ENCODE measurements at regions not wholly inside any gene's neighbourhood (a gene's known extent, or its start where the extent isn't known, plus 50 kb on each side); places are given as distances from the start of the nearest gene placed in this dataset.

- Histone ChIP-seq H3K27ac (ENCODE audit: low read depth, low read length) (no peak overlapping the region), H3K9me3 (ENCODE audit: low read length) (no peaks in the 10 kb centered on the region), H3K4me3 (ENCODE audit: low read depth in 1 of 2, low read length in 2 of 2) (no peak overlapping the region), H3K4me1 (ENCODE audit: insufficient read depth, low read length) (no peaks in the 10 kb centered on the region), H3K9ac (ENCODE audit: low read length) (no peak overlapping the region), H3K36me3 (ENCODE audit: insufficient read depth, low read length) (no peaks in the 10 kb centered on the region), H3K27me3 (ENCODE audit: control insufficient read depth in 1 of 2, insufficient read depth in 2 of 2, low read length in 2 of 2) (no peaks in the 10 kb centered on the region)
Observed at GRCh38 chr13:99105160-99105559, 95.5 kb upstream of the UBAC2 start.

- no peak overlapping the region for H3K27ac ChIP-seq (ENCODE audit: low read depth, low read length)
- H3K36me3 ChIP-seq (ENCODE audit: insufficient read depth, low read length), result no peaks in the 10 kb centered on the region
- H3K4me3 ChIP-seq (ENCODE audit: low read depth in 1 of 2, low read length in 2 of 2), result no peak overlapping the region
- H3K9ac ChIP-seq (ENCODE audit: low read length), result no peak overlapping the region
- H3K4me1 ChIP-seq (ENCODE audit: insufficient read depth, low read length), result no peaks in the 10 kb centered on the region
- H3K9me3 ChIP-seq (ENCODE audit: low read length), result no peaks in the 10 kb centered on the region
- H3K27me3 ChIP-seq (ENCODE audit: control insufficient read depth in 1 of 2, insufficient read depth in 2 of 2, low read length in 2 of 2), result no peaks in the 10 kb centered on the region
Observed at GRCh38 chr13:99113351-99113750, 87.3 kb upstream of the UBAC2 start.

GRCh38 chr13:99118179-99118578 is 82.5 kb upstream of the UBAC2 start:
- Histone ChIP-seq H3K27ac (ENCODE audit: low read depth, low read length) (no peak overlapping the region), H3K9me3 (ENCODE audit: low read length) (no peaks in the 10 kb centered on the region), H3K9ac (ENCODE audit: low read length) (no peak overlapping the region), H3K27me3 (ENCODE audit: control insufficient read depth in 1 of 2, insufficient read depth in 2 of 2, low read length in 2 of 2) (no peaks in the 10 kb centered on the region), H3K36me3 (ENCODE audit: insufficient read depth, low read length) (no peaks in the 10 kb centered on the region), H3K4me3 (ENCODE audit: low read depth in 1 of 2, low read length in 2 of 2) (no peak overlapping the region), H3K4me1 (ENCODE audit: insufficient read depth, low read length) (no peaks in the 10 kb centered on the region)

GRCh38 chr13:99119656-99120055 is 81.0 kb upstream of the UBAC2 start:
- Histone ChIP-seq H3K36me3 (ENCODE audit: insufficient read depth, low read length) (no peaks in the 10 kb centered on the region), H3K4me3 (ENCODE audit: low read depth in 1 of 2, low read length in 2 of 2) (no peak overlapping the region), H3K4me1 (ENCODE audit: insufficient read depth, low read length) (no peaks in the 10 kb centered on the region), H3K27me3 (ENCODE audit: control insufficient read depth in 1 of 2, insufficient read depth in 2 of 2, low read length in 2 of 2) (no peaks in the 10 kb centered on the region), H3K9ac (ENCODE audit: low read length) (no peak overlapping the region), H3K27ac (ENCODE audit: low read depth, low read length) (no peak overlapping the region), H3K9me3 (ENCODE audit: low read length) (no peaks in the 10 kb centered on the region)

GRCh38 chr13:99120751-99121150 is 79.9 kb upstream of the UBAC2 start:
- Histone ChIP-seq H3K9me3 (ENCODE audit: low read length) (no peaks in the 10 kb centered on the region), H3K27ac (ENCODE audit: low read depth, low read length) (no peak overlapping the region), H3K4me3 (ENCODE audit: low read depth in 1 of 2, low read length in 2 of 2) (no peak overlapping the region), H3K36me3 (ENCODE audit: insufficient read depth, low read length) (no peaks in the 10 kb centered on the region), H3K9ac (ENCODE audit: low read length) (no peak overlapping the region), H3K27me3 (ENCODE audit: control insufficient read depth in 1 of 2, insufficient read depth in 2 of 2, low read length in 2 of 2) (no peaks in the 10 kb centered on the region), H3K4me1 (ENCODE audit: insufficient read depth, low read length) (no peaks in the 10 kb centered on the region)

- no peaks in the 10 kb centered on the region for H3K27me3 ChIP-seq (ENCODE audit: control insufficient read depth in 1 of 2, insufficient read depth in 2 of 2, low read length in 2 of 2)
- no peak overlapping the region for H3K27ac ChIP-seq (ENCODE audit: low read depth, low read length)
- no peaks in the 10 kb centered on the region for H3K4me1 ChIP-seq (ENCODE audit: insufficient read depth, low read length)
- no peak overlapping the region for H3K9ac ChIP-seq (ENCODE audit: low read length)
- H3K9me3 ChIP-seq (ENCODE audit: low read length), result no peaks in the 10 kb centered on the region
- H3K36me3 ChIP-seq (ENCODE audit: insufficient read depth, low read length), result no peaks in the 10 kb centered on the region
- H3K4me3 ChIP-seq (ENCODE audit: low read depth in 1 of 2, low read length in 2 of 2), result no peak overlapping the region
Observed at GRCh38 chr13:99122171-99122570, 78.5 kb upstream of the UBAC2 start.

- no peaks in the 10 kb centered on the region for H3K9me3 ChIP-seq (ENCODE audit: low read length)
- no peaks in the 10 kb centered on the region for H3K27me3 ChIP-seq (ENCODE audit: control insufficient read depth in 1 of 2, insufficient read depth in 2 of 2, low read length in 2 of 2)
Observed at GRCh38 chr13:99123101-99124045, 77.3 kb upstream of the UBAC2 start.

GRCh38 chr13:99124046-99124400 is 76.6 kb upstream of the UBAC2 start:
- no peak overlapping the region for H3K27ac ChIP-seq (ENCODE audit: low read depth, low read length)
- H3K4me1 ChIP-seq (ENCODE audit: insufficient read depth, low read length), result no peaks in the 10 kb centered on the region
- no peak overlapping the region for H3K4me3 ChIP-seq (ENCODE audit: low read depth in 1 of 2, low read length in 2 of 2)
- H3K9ac ChIP-seq (ENCODE audit: low read length), result no peak overlapping the region
- H3K9me3 ChIP-seq (ENCODE audit: low read length), result no peaks in the 10 kb centered on the region
- no peaks in the 10 kb centered on the region for H3K36me3 ChIP-seq (ENCODE audit: insufficient read depth, low read length)
- H3K27me3 ChIP-seq (ENCODE audit: control insufficient read depth in 1 of 2, insufficient read depth in 2 of 2, low read length in 2 of 2), result no peaks in the 10 kb centered on the region

More at GRCh38 chr13:99123101-99124045, 77.3 kb upstream of the UBAC2 start:
- H3K9ac ChIP-seq (ENCODE audit: low read length), result no peak overlapping the region
- no peaks in the 10 kb centered on the region for H3K36me3 ChIP-seq (ENCODE audit: insufficient read depth, low read length)
- H3K4me3 ChIP-seq (ENCODE audit: low read depth in 1 of 2, low read length in 2 of 2), result no peak overlapping the region
- H3K27ac ChIP-seq (ENCODE audit: low read depth, low read length), result no peak overlapping the region
- no peaks in the 10 kb centered on the region for H3K4me1 ChIP-seq (ENCODE audit: insufficient read depth, low read length)

- H3K4me3 ChIP-seq (ENCODE audit: low read depth in 1 of 2, low read length in 2 of 2), result no peak overlapping the region
- H3K27me3 ChIP-seq (ENCODE audit: control insufficient read depth in 1 of 2, insufficient read depth in 2 of 2, low read length in 2 of 2), result no peaks in the 10 kb centered on the region
- H3K4me1 ChIP-seq (ENCODE audit: insufficient read depth, low read length), result no peaks in the 10 kb centered on the region
- H3K9ac ChIP-seq (ENCODE audit: low read length), result no peak overlapping the region
- no peaks in the 10 kb centered on the region for H3K36me3 ChIP-seq (ENCODE audit: insufficient read depth, low read length)
- H3K9me3 ChIP-seq (ENCODE audit: low read length), result no peaks in the 10 kb centered on the region
- no peak overlapping the region for H3K27ac ChIP-seq (ENCODE audit: low read depth, low read length)
Observed at GRCh38 chr13:99124794-99125316, 75.8 kb upstream of the UBAC2 start.

GRCh38 chr13:99125326-99125915 is 75.2 kb upstream of the UBAC2 start:
- Histone ChIP-seq H3K4me1 (ENCODE audit: insufficient read depth, low read length) (no peaks in the 10 kb centered on the region), H3K4me3 (ENCODE audit: low read depth in 1 of 2, low read length in 2 of 2) (no peak overlapping the region), H3K36me3 (ENCODE audit: insufficient read depth, low read length) (no peaks in the 10 kb centered on the region), H3K9me3 (ENCODE audit: low read length) (no peaks in the 10 kb centered on the region), H3K9ac (ENCODE audit: low read length) (no peak overlapping the region), H3K27me3 (ENCODE audit: control insufficient read depth in 1 of 2, insufficient read depth in 2 of 2, low read length in 2 of 2) (no peaks in the 10 kb centered on the region), H3K27ac (ENCODE audit: low read depth, low read length) (no peak overlapping the region)

- no peaks in the 10 kb centered on the region for H3K9me3 ChIP-seq (ENCODE audit: low read length)
Observed at GRCh38 chr13:99126821-99127220, 73.8 kb upstream of the UBAC2 start.

More at GRCh38 chr13:99126821-99127220, 73.8 kb upstream of the UBAC2 start:
- H3K36me3 ChIP-seq (ENCODE audit: insufficient read depth, low read length), result no peaks in the 10 kb centered on the region
- H3K4me1 ChIP-seq (ENCODE audit: insufficient read depth, low read length), result no peaks in the 10 kb centered on the region
- no peak overlapping the region for H3K4me3 ChIP-seq (ENCODE audit: low read depth in 1 of 2, low read length in 2 of 2)
- H3K9ac ChIP-seq (ENCODE audit: low read length), result no peak overlapping the region
- no peaks in the 10 kb centered on the region for H3K27me3 ChIP-seq (ENCODE audit: control insufficient read depth in 1 of 2, insufficient read depth in 2 of 2, low read length in 2 of 2)
- H3K27ac ChIP-seq (ENCODE audit: low read depth, low read length), result no peak overlapping the region

Data from muscle layer of colon (tissue), 2 donors.